ENCODE measurements at regions not wholly inside any gene's neighbourhood (a gene's known extent, or its start where the extent isn't known, plus 50 kb on each side); places are given as distances from the start of the nearest gene placed in this dataset.

GRCh38 chr11:80346353-80347059, 905.7 kb upstream of the TENM4 start:
- POLR2A ChIA-PET, result no interaction called here
- DNase-seq (ENCODE audit: low read depth in 1 of 2, low spot score in 1 of 2) (no peak), FAIRE-seq (no peak), ATAC-seq (no peak)
- no peaks in the 10 kb centered on the region for H3K9me3 ChIP-seq
- CTCF ChIA-PET, result no interaction called here
- H3K27ac ChIP-seq, result no peak overlapping the region
- 17% methylated on average over 5 of the region's 6 CpGs for WGBS (ENCODE audit: missing lambda C conversion rate)
- no peaks in the 10 kb centered on the region for H3K4me1 ChIP-seq
- no peak for TF ChIP-seq HES2 (IDR thresholded peaks at IDR 0.05)
- no peak for TF ChIP-seq EHMT2 (IDR thresholded peaks at IDR 0.05; ENCODE audit: low read depth)
- no peak for TF ChIP-seq CBX8 (IDR thresholded peaks at IDR 0.05)
- no peak for TF ChIP-seq ATOH8 (CRISPR knock-in tag; IDR thresholded peaks at IDR 0.05; ENCODE audit: low read depth)
- no peak for TF ChIP-seq HOXB13 (CRISPR knock-in tag; IDR thresholded peaks at IDR 0.05; ENCODE audit: low read depth)
- H3K4me3 ChIP-seq, result no peak overlapping the region
- no peak overlapping the region for H3K4me2 ChIP-seq

GRCh38 chr11:80343436-80343835, 902.6 kb upstream of the TENM4 start:
- FAIRE-seq, result no peak
- no peak overlapping the region for H3K4me3 ChIP-seq
- no peak overlapping the region for H3K27ac ChIP-seq
- no peak for ATAC-seq
- H3K4me2 ChIP-seq, result no peak overlapping the region
- no peak for DNase-seq (ENCODE audit: low read depth in 1 of 2, low spot score in 1 of 2)
- POLR2A ChIA-PET, result no interaction called here
- no peaks in the 10 kb centered on the region for H3K4me1 ChIP-seq
- H3K9me3 ChIP-seq, result no peaks in the 10 kb centered on the region
- TF ChIP-seq KDM1A (IDR thresholded peaks at IDR 0.05; ENCODE audit: low read depth) (no peak), HMGXB4 (CRISPR knock-in tag; IDR thresholded peaks at IDR 0.05; ENCODE audit: borderline replicate concordance) (no peak), MYC (IDR thresholded peaks at IDR 0.05; ENCODE audit: borderline replicate concordance, low read length) (no peak), TP53 (CRISPR knock-in tag; IDR thresholded peaks at IDR 0.05) (no peak), PBX3 (IDR thresholded peaks at IDR 0.05) (no peak), CHD4 (IDR thresholded peaks at IDR 0.05; ENCODE audit: borderline replicate concordance) (no peak), CBX8 (IDR thresholded peaks at IDR 0.05) (no peak)
- CTCF ChIA-PET, result no interaction called here

GRCh38 chr11:80338231-80338630, 897.4 kb upstream of the TENM4 start:
- POLR2A ChIA-PET, result no interaction called here
- Histone ChIP-seq H3K4me3 (no peak overlapping the region), H3K9me3 (no peaks in the 10 kb centered on the region), H3K4me1 (no peaks in the 10 kb centered on the region), H3K27ac (no peak overlapping the region), H3K4me2 (no peak overlapping the region)
- FAIRE-seq (no peak), DNase-seq (ENCODE audit: low read depth in 1 of 2, low spot score in 1 of 2) (no peak), ATAC-seq (no peak)
- WGBS (ENCODE audit: missing lambda C conversion rate), result 2% methylated on average over 2 of the region's 2 CpGs
- CTCF ChIA-PET, result no interaction called here
- TF ChIP-seq BHLHE40 (IDR thresholded peaks at IDR 0.05; ENCODE audit: low read depth, low read length), result no peak
- TF ChIP-seq PHF8 (IDR thresholded peaks at IDR 0.05; ENCODE audit: borderline replicate concordance, low read depth), result no peak
- no peak for TF ChIP-seq FOXS1 (CRISPR knock-in tag; IDR thresholded peaks at IDR 0.05)
- no peak for TF ChIP-seq HDAC2 (IDR thresholded peaks at IDR 0.05)
- no peak for TF ChIP-seq NPAS2 (CRISPR knock-in tag; IDR thresholded peaks at IDR 0.05; ENCODE audit: borderline replicate concordance)
- no peak for TF ChIP-seq MYC (IDR thresholded peaks at IDR 0.05; ENCODE audit: borderline replicate concordance, low read length)
- TF ChIP-seq RNF2 (IDR thresholded peaks at IDR 0.05; ENCODE audit: borderline replicate concordance, low read depth), result no peak
- TF ChIP-seq GATA3 (IDR thresholded peaks at IDR 0.05; ENCODE audit: borderline replicate concordance), result no peak
- no peak for TF ChIP-seq EHF (CRISPR knock-in tag; IDR thresholded peaks at IDR 0.05)
- no peak for TF ChIP-seq HOXB13 (CRISPR knock-in tag; IDR thresholded peaks at IDR 0.05; ENCODE audit: low read depth)
- TF ChIP-seq ZNF302 (CRISPR knock-in tag; IDR thresholded peaks at IDR 0.05), result no peak
- TF ChIP-seq HOXB5 (CRISPR knock-in tag; IDR thresholded peaks at IDR 0.05), result no peak
- TF ChIP-seq CTCF (IDR thresholded peaks at IDR 0.05), result no peak
- no peak for TF ChIP-seq NR3C1 (IDR thresholded peaks at IDR 0.05)
- no peak for TF ChIP-seq CHD4 (IDR thresholded peaks at IDR 0.05; ENCODE audit: borderline replicate concordance)
- TF ChIP-seq ZC3H11A (IDR thresholded peaks at IDR 0.05), result no peak
